HG03469 (cell line): ENCODE measurements at regions not wholly inside any gene's neighbourhood (a gene's known extent, or its start where the extent isn't known, plus 50 kb on each side); places are given as distances from the start of the nearest gene placed in this dataset.
A peak's percentile ranks its signal among the peaks of the same experiment; 100 is the strongest.

Experiments used
- ATAC-seq: cut with Tn5 transposase; IDR thresholded peaks from one replicate; pipeline ENCODE4 v1.9.1; 2021; ENCODE audit warnings: mild to moderate bottlenecking, moderate library complexity, moderate number of reproducible peaks; ENCODE audit not compliant: unreplicated experiment

- ATAC-seq = no peak
Observed at GRCh38 chr6:105511639-105512038, 108.8 kb upstream of the PREP start.

- ATAC-seq = no peak
Observed at GRCh38 chr6:105510746-105511145, 107.9 kb upstream of the PREP start.

GRCh38 chr6:105509506-105510331 is 106.8 kb upstream of the PREP start:
- no peak for ATAC-seq

- no peak for ATAC-seq
Observed at GRCh38 chr6:105507811-105508210, 104.9 kb upstream of the PREP start.

GRCh38 chr6:105504706-105505105 is 101.8 kb upstream of the PREP start:
- ATAC-seq = no peak

GRCh38 chr6:105503641-105504040 is 100.8 kb upstream of the PREP start:
- no peak for ATAC-seq

GRCh38 chr6:105501826-105502344 is 99.0 kb upstream of the PREP start:
- no peak for ATAC-seq

GRCh38 chr6:105501246-105501645 is 98.4 kb upstream of the PREP start:
- no peak for ATAC-seq

GRCh38 chr6:105500693-105501092 is 97.8 kb upstream of the PREP start:
- ATAC-seq = no peak

- no peak for ATAC-seq
Observed at GRCh38 chr6:105499931-105500330, 97.0 kb upstream of the PREP start.

- no peak for ATAC-seq
Observed at GRCh38 chr6:105499136-105499870, 96.4 kb upstream of the PREP start.

- ATAC-seq = no peak
Observed at GRCh38 chr6:105497549-105497948, 94.7 kb upstream of the PREP start.

- no peak for ATAC-seq
Observed at GRCh38 chr6:105495515-105495914, 92.6 kb upstream of the PREP start.

- ATAC-seq = no peak
Observed at GRCh38 chr6:105494688-105495087, 91.8 kb upstream of the PREP start.

GRCh38 chr6:105493736-105494135 is 90.9 kb upstream of the PREP start:
- no peak for ATAC-seq

GRCh38 chr6:105492706-105493673 is 90.1 kb upstream of the PREP start:
- ATAC-seq = peak; percentile 86

GRCh38 chr6:105489216-105489530 is 86.3 kb upstream of the PREP start:
- ATAC-seq = no peak

- ATAC-seq = no peak
Observed at GRCh38 chr6:105488516-105489215, 85.8 kb upstream of the PREP start.

- ATAC-seq = no peak
Observed at GRCh38 chr6:105487040-105487790, 84.3 kb upstream of the PREP start.

- no peak for ATAC-seq
Observed at GRCh38 chr6:105485456-105485855, 82.6 kb upstream of the PREP start.
